HG03432 (cell line): ENCODE measurements at regions not wholly inside any gene's neighbourhood (a gene's known extent, or its start where the extent isn't known, plus 50 kb on each side); places are given as distances from the start of the nearest gene placed in this dataset.

Source experiments
- ATAC-seq: cut with Tn5 transposase; IDR thresholded peaks from one replicate; pipeline ENCODE4 v1.9.1; 2021; ENCODE audit warnings: mild to moderate bottlenecking, moderate library complexity; ENCODE audit not compliant: unreplicated experiment

GRCh38 chr4:177687117-177687516 is 244.9 kb upstream of the AGA start:
- no peak for ATAC-seq

- no peak for ATAC-seq
These were observed 250.7 kb upstream of the AGA start for GRCh38 chr4:177692907-177693306.

DNA sequence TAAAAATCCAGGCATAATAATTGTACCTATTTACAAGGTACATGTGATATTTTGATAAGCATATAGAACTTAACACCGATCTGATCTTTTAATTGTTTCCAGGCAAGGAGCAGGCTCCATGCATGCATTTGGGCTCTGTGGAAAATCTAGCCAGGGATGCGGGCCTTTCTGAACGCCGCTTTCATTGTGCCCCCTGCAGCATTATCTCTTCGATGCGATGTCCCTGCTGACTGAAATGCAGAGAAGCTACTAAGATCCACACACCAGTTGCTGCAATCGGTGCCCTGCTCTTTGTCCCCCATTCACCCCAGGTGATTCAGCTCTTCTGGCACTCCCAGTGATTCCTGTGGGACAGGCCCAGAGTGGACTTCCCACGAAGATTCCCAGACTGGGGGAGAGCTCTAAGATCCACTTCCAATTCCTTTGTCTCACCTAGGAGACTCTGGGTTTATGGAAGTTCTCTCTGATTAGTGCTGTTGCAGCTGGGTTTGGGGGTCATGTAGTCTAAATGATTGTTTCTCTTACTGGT is 254.3 kb upstream of the AGA start:
- ATAC-seq = no peak

DNA sequence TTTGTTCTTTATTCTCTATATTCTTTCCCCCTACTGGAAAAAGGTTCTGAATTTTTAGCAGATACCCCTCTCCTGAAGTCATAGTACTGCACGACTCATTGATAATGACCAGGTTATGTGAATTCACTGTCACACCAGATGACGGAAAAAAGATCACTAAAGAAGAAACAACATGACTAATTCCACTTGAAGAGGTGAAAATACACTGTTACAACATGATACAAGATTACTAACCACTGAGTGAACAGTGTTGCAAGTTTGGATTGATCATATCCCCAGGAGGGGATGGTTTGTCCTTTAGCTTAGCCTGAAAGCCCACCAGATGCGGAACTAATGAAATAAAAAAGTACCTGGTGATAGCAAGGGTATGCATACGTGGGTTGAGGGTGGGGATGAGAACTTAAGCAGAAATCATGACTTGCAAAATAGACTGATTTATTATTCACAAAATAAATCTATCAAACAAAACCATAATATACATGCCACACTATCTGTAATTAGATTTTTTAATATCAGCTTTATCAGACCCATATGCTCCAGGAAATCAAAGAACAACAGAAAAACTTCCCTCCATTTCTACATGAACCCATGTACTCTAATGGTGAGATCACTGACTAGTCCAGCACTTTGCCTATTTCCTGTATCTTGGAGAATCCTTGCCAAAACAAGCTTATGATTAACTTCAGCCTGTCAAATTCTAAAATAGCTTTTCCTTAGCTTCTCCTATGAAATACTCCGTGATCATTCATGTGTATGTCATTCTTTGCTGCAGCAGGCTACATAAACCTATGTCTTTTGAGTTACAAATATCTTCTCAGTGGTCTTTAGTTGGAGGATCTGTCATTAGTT is 257.4 kb upstream of the AGA start:
- no peak for ATAC-seq

GRCh38 chr4:177706916-177707315 is 264.7 kb upstream of the AGA start:
- no peak for ATAC-seq

- no peak for ATAC-seq
These were observed 271.2 kb upstream of the AGA start for GRCh38 chr4:177713454-177713853.

DNA sequence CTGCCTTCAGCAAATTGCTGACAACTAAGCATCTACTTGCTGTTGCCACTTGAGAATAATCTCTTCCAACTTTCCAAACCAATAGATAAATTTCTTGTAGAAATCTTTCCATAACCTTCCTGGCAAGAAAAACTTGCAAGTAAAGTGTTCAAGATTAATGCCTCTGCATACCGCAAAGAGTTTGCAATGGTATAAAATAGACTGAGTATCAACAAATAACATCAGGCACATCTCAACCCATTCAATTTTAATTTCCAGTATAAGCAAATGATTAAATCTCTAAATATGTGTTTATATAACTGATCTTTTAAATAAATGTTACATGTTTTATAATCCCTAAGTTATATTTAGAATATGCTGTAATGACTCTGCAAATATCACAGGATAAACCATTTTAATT is 275.2 kb upstream of the AGA start:
- ATAC-seq = no peak

GRCh38 chr4:177718514-177718913 is 276.3 kb upstream of the AGA start:
- no peak for ATAC-seq

DNA sequence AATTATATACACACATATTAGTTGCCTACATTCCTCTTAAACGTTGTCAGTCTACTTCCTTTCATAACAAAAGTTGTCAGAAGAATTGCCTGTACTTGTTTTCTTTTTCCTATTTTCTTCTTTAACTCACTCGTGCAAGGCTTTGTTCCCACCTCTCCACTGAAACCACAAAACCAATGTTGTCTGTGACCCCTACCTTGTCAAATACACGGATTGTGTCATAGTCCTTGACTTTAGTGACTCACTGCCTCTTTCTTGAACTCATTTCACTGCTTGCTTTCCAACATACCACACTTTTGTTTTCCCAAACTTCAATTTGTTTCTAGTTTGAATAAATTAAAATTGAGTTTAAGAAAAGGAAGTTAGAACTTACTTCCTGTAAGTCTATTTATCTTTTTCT is 283.9 kb upstream of the AGA start:
- ATAC-seq = no peak

DNA sequence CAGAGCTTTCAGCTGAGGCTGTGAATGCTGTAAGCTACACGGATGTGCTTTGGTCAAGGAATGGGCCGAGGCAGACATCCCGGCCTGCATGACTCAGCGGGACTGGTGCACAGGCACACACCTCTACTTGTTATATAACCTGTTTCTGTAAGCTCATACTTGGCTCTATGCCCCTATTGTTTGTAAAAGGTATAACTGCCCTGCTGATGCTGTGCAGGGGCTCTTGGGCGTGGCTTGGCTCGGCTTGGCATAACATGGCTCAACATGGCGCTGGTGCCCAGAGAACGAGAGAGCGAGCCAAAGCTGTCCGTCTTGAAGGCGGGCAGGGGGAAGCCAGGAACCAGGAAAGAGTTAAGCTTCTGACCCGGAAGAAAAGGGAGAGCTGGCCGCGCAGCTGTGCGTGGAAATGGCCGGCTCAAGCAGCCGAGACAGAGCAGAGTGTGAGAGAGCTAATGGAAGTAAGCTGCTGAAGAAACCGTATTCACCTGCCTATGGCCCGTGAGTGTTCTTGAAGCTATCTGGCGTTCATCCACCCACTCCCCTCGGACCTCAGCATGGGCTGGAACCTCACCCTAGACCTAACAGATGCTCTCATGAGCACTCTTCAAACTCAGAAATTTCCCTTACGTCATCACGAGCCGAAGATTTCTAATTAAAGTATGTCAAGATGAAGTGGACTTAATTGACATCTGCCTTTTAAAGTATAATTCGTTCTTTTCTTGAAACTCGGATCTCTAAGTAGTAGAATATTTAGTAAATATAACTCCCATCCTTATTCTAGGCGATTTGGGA is 286.3 kb upstream of the AGA start:
- ATAC-seq = no peak

DNA sequence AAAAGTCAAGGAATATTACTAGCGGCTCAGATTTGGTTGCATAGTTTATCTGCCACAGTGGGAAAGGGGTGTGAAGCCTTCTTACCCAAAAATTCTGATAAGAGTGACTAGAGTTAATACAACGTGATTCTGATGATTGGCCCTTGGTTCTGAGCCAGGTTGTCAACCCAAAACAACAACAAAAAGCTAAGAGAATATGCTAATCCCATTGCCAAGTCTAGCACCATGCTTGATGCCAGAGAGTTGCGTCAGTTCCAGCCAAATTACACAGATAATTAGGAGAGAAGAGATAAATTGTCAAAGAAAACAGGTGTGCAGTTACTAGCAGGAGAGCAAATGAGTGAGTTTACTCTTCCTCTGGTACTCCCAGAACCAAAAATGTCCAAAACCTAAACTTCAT is 287.4 kb upstream of the AGA start:
- ATAC-seq = no peak

DNA sequence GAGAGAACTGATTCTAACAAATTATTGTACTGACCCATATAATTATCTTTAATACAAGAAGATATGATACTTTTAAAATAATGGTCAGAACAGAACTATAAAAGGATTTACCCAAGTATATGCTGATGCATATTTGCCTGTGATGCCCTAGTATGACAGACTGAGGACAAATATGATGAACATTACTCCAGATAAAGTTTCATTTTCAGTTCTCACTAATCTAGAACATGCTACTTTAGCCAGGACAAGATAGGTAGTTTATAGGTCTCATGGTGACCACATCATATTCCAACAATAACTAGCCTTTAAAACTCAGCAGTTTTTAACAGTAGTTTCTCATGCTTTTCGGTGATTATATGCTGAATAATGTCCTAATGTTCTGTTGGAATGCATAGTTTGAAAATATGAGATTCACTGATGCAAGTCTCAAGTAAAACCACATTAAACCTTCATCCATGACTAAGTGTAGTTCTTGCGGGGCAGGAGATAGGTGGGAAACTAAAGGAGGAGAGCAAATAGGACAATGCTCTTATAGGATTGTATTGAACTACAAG is 295.2 kb upstream of the AGA start:
- peak; percentile 62 for ATAC-seq

GRCh38 chr4:177740563-177740962 is 298.3 kb upstream of the AGA start:
- peak; percentile 90 for ATAC-seq

GRCh38 chr4:177759729-177760128 is 317.5 kb upstream of the AGA start:
- ATAC-seq = no peak

GRCh38 chr4:177761692-177762091 is 319.5 kb upstream of the AGA start:
- ATAC-seq = no peak

DNA sequence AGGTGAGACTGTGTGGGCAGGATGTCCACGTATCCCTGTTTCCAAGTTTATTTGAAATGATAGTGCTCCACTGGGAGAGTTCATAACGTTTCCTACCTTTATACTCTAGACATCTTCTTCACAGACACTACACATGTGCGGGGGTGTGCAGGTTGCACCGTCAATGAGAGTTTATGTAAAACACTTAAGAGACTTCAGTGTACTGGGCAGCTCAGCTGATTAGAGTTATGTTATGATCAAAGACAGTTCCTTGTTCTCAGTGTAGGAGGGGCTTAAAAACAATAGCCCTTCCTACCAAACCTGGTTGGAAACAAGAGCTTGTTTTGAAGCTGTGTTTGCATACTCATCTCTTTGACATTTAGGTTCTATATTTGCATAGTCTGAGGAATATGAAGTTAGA is 326.9 kb upstream of the AGA start:
- ATAC-seq = peak; percentile 51

GRCh38 chr4:177770776-177771175 is 328.5 kb upstream of the AGA start:
- no peak for ATAC-seq

- no peak for ATAC-seq
These were observed 329.4 kb upstream of the AGA start for GRCh38 chr4:177771645-177772044.

DNA sequence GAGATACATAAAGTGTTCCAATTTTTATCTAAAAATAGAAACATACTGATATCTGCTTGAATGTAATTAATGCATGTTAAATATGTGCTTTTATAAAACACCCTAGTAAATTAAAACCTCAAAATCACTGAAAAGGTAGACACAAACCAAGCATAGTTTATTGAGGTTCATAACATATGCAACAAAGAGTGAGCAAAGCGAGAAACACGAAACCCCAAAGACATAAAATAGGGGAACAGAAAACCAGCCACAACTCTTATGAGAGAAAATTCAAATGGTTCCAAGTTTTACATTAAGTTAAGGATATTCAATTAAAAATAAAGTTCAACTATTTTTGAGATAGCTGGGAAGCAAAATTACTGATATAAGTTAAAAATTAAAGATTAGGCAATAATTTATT is 336.4 kb upstream of the AGA start:
- ATAC-seq = peak; percentile 57

DNA sequence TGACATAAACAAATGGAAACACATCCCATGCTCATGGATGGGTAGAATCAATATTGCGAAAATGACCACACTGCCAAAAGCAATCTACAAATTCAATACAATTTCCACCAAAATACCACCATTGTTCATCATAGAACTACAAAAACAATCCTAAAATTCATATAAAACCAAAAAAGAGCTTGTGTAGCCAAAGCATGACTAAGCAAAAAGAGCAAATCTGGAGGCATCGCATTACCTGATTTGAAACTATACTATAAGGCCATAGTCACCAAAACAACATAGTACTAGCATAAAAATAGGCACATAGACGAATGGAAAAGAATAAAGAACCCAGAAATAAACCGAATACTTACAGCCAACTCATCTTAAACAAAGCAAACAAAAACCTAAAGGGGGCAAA is 342.8 kb upstream of the AGA start:
- no peak for ATAC-seq

- ATAC-seq = no peak
These were observed 347.4 kb upstream of the AGA start for GRCh38 chr4:177789610-177790009.

DNA sequence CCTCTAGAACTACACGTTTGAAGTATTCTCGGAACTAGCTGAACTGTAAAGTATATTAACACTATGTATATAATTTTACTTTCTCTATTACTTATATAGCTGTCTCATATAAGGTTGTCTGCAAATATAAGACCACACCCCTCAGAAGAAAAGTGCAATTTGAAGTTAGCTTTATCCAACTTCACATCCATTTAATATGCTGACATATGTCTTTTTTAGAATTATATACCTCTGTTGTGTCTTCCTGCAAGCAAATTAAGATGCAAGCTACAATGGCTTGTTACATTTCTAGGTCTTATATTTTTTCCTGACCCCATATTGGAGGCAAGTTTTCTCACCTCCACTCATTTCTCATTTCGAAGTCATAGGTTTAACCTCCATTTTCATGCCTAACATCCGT is 349.0 kb upstream of the AGA start:
- no peak for ATAC-seq
